GM23338 (cell line): ENCODE measurements at regions not wholly inside any gene's neighbourhood (a gene's known extent, or its start where the extent isn't known, plus 50 kb on each side); places are given as distances from the start of the nearest gene placed in this dataset.

Experiments
- ATAC-seq: fragments of 200-7000 bp; cut with Tn5 transposase; 3 replicates; pipeline ENCODE4 v1.9.1; 2020
- DNase-seq: peaks from one replicate; pipeline ENCODE4 v3.0.0-alpha.2; 2015; ENCODE audit warnings: low spot score
- H2AFZ ChIP-seq: fragments of 200-600 bp; sonication (generic); 2 replicates; pipeline ENCODE4 v1.8.0; 2016; ENCODE audit warnings: antibody characterized with exemption, mild to moderate bottlenecking, moderate library complexity
- H3F3A ChIP-seq: fragments of 200-600 bp; sonication (generic); replicated peaks from 2 replicates; pipeline ENCODE4 v1.8.0; 2017; ENCODE audit warnings: antibody characterized with exemption, mixed run types, low read depth
- H3K27ac ChIP-seq: fragments of 200-600 bp; sonication (generic); 2 replicates; pipeline ENCODE4 v1.6.1; 2016; ENCODE audit warnings: low read depth
- H3K27me3 ChIP-seq: fragments of 200-600 bp; sonication (generic); 2 replicates; pipeline ENCODE4 v1.8.0; 2016; ENCODE audit warnings: mild to moderate bottlenecking, mixed run types, moderate library complexity; ENCODE audit not compliant: insufficient read depth
- H3K36me3 ChIP-seq: fragments of 200-600 bp; sonication (generic); 2 replicates; pipeline ENCODE4 v1.8.0; 2016; ENCODE audit warnings: mild to moderate bottlenecking; ENCODE audit not compliant: insufficient read depth
- H3K4me1 ChIP-seq: fragments of 200-600 bp; sonication (generic); 2 replicates; pipeline ENCODE4 v1.8.0; 2016; ENCODE audit warnings: mild to moderate bottlenecking, moderate library complexity; ENCODE audit not compliant: insufficient read depth
- H3K4me2 ChIP-seq: fragments of 200-600 bp; sonication (generic); 2 replicates; pipeline ENCODE4 v1.7.1; 2017; ENCODE audit warnings: mixed run types
- H3K4me3 ChIP-seq: fragments of 200-600 bp; sonication (generic); 2 replicates; pipeline ENCODE4 v1.6.1; 2016; ENCODE audit warnings: mixed run types
- H3K79me2 ChIP-seq: fragments of 200-600 bp; sonication (generic); replicated peaks from 2 replicates; pipeline ENCODE4 v1.8.0; 2017; ENCODE audit warnings: mild to moderate bottlenecking; ENCODE audit not compliant: insufficient read depth
- H3K9me2 ChIP-seq: fragments of 200-600 bp; sonication (generic); 2 replicates; pipeline ENCODE4 v1.8.0; 2017; ENCODE audit not compliant: insufficient read depth
- H4K20me1 ChIP-seq: fragments of 200-600 bp; sonication (generic); replicated peaks from 2 replicates; pipeline ENCODE4 v1.8.0; 2017; ENCODE audit warnings: mild to moderate bottlenecking; ENCODE audit not compliant: insufficient read depth
- H3K27ac Mint-ChIP-seq: 2 replicates; pipeline ENCODE4 v1.8.0; 2020; ENCODE audit warnings: inconsistent platforms, mild to moderate bottlenecking, moderate library complexity, mixed read lengths
- H3K27me3 Mint-ChIP-seq: 3 replicates; pipeline ENCODE4 v1.8.0; 2022; ENCODE audit warnings: low read depth, mild to moderate bottlenecking, moderate library complexity, mixed read lengths, inconsistent platforms; ENCODE audit not compliant: insufficient read depth, poor library complexity
- H3K36me3 Mint-ChIP-seq: 3 replicates; pipeline ENCODE4 v1.8.0; 2021; ENCODE audit warnings: low read depth, mild to moderate bottlenecking, inconsistent platforms, moderate library complexity, mixed read lengths
- H3K4me1 Mint-ChIP-seq: 3 replicates; pipeline ENCODE4 v1.8.0; 2020; ENCODE audit warnings: mild to moderate bottlenecking, inconsistent platforms, mixed read lengths
- H3K4me3 Mint-ChIP-seq: 3 replicates; pipeline ENCODE4 v1.8.0; 2021; ENCODE audit warnings: moderate library complexity, mild to moderate bottlenecking, inconsistent platforms, mixed read lengths
- H3K9me3 Mint-ChIP-seq: 3 replicates; pipeline ENCODE4 v1.8.0; 2020; ENCODE audit warnings: moderate library complexity, mild to moderate bottlenecking, inconsistent platforms, mixed read lengths
- CREB1 ChIP-seq: fragments of 250-450 bp; sonication (Bioruptor Pico); IDR thresholded peaks from 2 replicates; pipeline ENCODE4 v1.5.0; 2020; ENCODE audit warnings: low read depth, mild to moderate bottlenecking, moderate library complexity
- EZH2 ChIP-seq: fragments of 200-600 bp; sonication (generic); IDR thresholded peaks from one replicate; pipeline ENCODE4 v1.8.0; 2017; ENCODE audit warnings: antibody characterized with exemption, mild to moderate bottlenecking, low read depth; ENCODE audit not compliant: unreplicated experiment
- EZH2phosphoT487 ChIP-seq: fragments of 200-600 bp; sonication (generic); IDR thresholded peaks from one replicate; pipeline ENCODE4 v1.8.1; 2018; ENCODE audit warnings: antibody characterized with exemption; ENCODE audit not compliant: unreplicated experiment
- NANOG ChIP-seq: IDR thresholded peaks from 2 replicates; pipeline ENCODE4 v1.6.1; 2016; ENCODE audit warnings: antibody characterized with exemption, borderline replicate concordance
- POLR2AphosphoS5 ChIP-seq: IDR thresholded peaks from 2 replicates; pipeline ENCODE4 v1.6.1; 2016; ENCODE audit warnings: antibody characterized with exemption, low read depth
- ZNF114 ChIP-seq: fragments of 250-450 bp; sonication (Bioruptor Pico); IDR thresholded peaks from 2 replicates; pipeline ENCODE4 v1.5.0; 2020; ENCODE audit warnings: mild to moderate bottlenecking, moderate library complexity
- ZNF331 ChIP-seq: fragments of 250-450 bp; sonication (Bioruptor Pico); IDR thresholded peaks from 2 replicates; pipeline ENCODE4 v1.5.0; 2020; ENCODE audit warnings: low read depth, mild to moderate bottlenecking, moderate library complexity
- TF ChIP-seq, protein P1 (sequence below), 2 experiments: fragments of 200-600 bp in 1 of 2; sonication (generic) in 1 of 2; conservative IDR thresholded peaks; 2 replicates each; pipeline versions ENCODE4 v1.5.1 to v1.6.1; 2016 to 2017; ENCODE audit warnings: antibody characterized with exemption in 2 of 2, low read depth in 2 of 2, mild to moderate bottlenecking in 2 of 2, moderate library complexity in 1 of 2
- TF ChIP-seq, protein P2 (sequence below): IDR thresholded peaks from 2 replicates; pipeline ENCODE4 v1.6.1; 2016; ENCODE audit warnings: antibody characterized with exemption
- TF ChIP-seq, protein P3 (sequence below): fragments of 250-450 bp; sonication (Bioruptor Pico); IDR thresholded peaks from 2 replicates; pipeline ENCODE4 v1.5.0; 2020; ENCODE audit warnings: mild to moderate bottlenecking, moderate library complexity

DNA sequence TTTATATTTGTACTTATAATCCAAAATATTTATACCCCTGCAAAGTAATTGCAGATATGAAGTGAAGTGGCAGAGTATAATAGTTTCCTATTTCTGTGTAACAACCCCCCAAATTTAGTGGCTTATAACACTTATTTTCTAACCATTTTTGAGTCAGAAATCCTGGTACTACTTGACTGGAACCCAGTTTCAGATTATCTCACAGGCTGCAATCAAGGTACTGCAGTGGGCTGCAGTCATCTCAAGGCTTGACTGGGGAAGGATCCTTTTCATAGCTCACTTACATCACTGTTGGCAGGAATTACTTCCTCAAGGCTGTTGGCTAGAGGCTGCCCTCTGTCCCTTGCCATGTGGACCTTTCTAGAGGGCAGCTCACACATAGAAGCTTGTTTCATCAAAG, 558.2 kb upstream of the PKDCC start:
- no peaks in the 10 kb centered on the region for H3K4me1 ChIP-seq
- H3K27ac Mint-ChIP-seq, result no peak overlapping the region

GRCh38 chr2:41495050-41495449, 552.8 kb upstream of the PKDCC start:
- no peak overlapping the region for H2AFZ ChIP-seq
- peaks cover 23% of the 10 kb centered on the region for H3K36me3 ChIP-seq
- Mint-ChIP-seq H3K36me3 (peaks cover 57% of the 10 kb centered on the region), H3K27ac (no peak overlapping the region), H3K27me3 (peaks cover 4% of the 10 kb centered on the region), H3K4me3 (no peak overlapping the region), H3K4me1 (no peaks in the 10 kb centered on the region), H3K9me3 (peaks cover 77% of the 10 kb centered on the region)
- no peaks in the 10 kb centered on the region for H3F3A ChIP-seq
- H4K20me1 ChIP-seq, result no peaks in the 10 kb centered on the region
- no peak overlapping the region for H3K4me2 ChIP-seq
- ATAC-seq, result no peak
- H3K4me1 ChIP-seq, result no peaks in the 10 kb centered on the region
- no peak overlapping the region for H3K4me3 ChIP-seq
- no peaks in the 10 kb centered on the region for H3K9me2 ChIP-seq
- DNase-seq, result peak; percentile 13
- H3K27ac ChIP-seq, result no peak overlapping the region
- no peaks in the 10 kb centered on the region for H3K79me2 ChIP-seq
- H3K27me3 ChIP-seq, result no peaks in the 10 kb centered on the region
- TF ChIP-seq POLR2AphosphoS5 (no peak), ZNF331 (CRISPR knock-in tag) (no peak), NANOG (no peak), ZNF114 (CRISPR knock-in tag) (no peak), CREB1 (CRISPR knock-in tag) (no peak), EZH2phosphoT487 (no peak), EZH2 (no peak)
- TF ChIP-seq, protein P1, sequence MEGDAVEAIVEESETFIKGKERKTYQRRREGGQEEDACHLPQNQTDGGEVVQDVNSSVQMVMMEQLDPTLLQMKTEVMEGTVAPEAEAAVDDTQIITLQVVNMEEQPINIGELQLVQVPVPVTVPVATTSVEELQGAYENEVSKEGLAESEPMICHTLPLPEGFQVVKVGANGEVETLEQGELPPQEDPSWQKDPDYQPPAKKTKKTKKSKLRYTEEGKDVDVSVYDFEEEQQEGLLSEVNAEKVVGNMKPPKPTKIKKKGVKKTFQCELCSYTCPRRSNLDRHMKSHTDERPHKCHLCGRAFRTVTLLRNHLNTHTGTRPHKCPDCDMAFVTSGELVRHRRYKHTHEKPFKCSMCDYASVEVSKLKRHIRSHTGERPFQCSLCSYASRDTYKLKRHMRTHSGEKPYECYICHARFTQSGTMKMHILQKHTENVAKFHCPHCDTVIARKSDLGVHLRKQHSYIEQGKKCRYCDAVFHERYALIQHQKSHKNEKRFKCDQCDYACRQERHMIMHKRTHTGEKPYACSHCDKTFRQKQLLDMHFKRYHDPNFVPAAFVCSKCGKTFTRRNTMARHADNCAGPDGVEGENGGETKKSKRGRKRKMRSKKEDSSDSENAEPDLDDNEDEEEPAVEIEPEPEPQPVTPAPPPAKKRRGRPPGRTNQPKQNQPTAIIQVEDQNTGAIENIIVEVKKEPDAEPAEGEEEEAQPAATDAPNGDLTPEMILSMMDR (conservative IDR thresholded peaks at IDR 0.05; ENCODE audit: low read depth in 2 of 2), result no peak
- TF ChIP-seq, protein P2, sequence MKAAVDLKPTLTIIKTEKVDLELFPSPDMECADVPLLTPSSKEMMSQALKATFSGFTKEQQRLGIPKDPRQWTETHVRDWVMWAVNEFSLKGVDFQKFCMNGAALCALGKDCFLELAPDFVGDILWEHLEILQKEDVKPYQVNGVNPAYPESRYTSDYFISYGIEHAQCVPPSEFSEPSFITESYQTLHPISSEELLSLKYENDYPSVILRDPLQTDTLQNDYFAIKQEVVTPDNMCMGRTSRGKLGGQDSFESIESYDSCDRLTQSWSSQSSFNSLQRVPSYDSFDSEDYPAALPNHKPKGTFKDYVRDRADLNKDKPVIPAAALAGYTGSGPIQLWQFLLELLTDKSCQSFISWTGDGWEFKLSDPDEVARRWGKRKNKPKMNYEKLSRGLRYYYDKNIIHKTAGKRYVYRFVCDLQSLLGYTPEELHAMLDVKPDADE, result no peak
- TF ChIP-seq, protein P3, sequence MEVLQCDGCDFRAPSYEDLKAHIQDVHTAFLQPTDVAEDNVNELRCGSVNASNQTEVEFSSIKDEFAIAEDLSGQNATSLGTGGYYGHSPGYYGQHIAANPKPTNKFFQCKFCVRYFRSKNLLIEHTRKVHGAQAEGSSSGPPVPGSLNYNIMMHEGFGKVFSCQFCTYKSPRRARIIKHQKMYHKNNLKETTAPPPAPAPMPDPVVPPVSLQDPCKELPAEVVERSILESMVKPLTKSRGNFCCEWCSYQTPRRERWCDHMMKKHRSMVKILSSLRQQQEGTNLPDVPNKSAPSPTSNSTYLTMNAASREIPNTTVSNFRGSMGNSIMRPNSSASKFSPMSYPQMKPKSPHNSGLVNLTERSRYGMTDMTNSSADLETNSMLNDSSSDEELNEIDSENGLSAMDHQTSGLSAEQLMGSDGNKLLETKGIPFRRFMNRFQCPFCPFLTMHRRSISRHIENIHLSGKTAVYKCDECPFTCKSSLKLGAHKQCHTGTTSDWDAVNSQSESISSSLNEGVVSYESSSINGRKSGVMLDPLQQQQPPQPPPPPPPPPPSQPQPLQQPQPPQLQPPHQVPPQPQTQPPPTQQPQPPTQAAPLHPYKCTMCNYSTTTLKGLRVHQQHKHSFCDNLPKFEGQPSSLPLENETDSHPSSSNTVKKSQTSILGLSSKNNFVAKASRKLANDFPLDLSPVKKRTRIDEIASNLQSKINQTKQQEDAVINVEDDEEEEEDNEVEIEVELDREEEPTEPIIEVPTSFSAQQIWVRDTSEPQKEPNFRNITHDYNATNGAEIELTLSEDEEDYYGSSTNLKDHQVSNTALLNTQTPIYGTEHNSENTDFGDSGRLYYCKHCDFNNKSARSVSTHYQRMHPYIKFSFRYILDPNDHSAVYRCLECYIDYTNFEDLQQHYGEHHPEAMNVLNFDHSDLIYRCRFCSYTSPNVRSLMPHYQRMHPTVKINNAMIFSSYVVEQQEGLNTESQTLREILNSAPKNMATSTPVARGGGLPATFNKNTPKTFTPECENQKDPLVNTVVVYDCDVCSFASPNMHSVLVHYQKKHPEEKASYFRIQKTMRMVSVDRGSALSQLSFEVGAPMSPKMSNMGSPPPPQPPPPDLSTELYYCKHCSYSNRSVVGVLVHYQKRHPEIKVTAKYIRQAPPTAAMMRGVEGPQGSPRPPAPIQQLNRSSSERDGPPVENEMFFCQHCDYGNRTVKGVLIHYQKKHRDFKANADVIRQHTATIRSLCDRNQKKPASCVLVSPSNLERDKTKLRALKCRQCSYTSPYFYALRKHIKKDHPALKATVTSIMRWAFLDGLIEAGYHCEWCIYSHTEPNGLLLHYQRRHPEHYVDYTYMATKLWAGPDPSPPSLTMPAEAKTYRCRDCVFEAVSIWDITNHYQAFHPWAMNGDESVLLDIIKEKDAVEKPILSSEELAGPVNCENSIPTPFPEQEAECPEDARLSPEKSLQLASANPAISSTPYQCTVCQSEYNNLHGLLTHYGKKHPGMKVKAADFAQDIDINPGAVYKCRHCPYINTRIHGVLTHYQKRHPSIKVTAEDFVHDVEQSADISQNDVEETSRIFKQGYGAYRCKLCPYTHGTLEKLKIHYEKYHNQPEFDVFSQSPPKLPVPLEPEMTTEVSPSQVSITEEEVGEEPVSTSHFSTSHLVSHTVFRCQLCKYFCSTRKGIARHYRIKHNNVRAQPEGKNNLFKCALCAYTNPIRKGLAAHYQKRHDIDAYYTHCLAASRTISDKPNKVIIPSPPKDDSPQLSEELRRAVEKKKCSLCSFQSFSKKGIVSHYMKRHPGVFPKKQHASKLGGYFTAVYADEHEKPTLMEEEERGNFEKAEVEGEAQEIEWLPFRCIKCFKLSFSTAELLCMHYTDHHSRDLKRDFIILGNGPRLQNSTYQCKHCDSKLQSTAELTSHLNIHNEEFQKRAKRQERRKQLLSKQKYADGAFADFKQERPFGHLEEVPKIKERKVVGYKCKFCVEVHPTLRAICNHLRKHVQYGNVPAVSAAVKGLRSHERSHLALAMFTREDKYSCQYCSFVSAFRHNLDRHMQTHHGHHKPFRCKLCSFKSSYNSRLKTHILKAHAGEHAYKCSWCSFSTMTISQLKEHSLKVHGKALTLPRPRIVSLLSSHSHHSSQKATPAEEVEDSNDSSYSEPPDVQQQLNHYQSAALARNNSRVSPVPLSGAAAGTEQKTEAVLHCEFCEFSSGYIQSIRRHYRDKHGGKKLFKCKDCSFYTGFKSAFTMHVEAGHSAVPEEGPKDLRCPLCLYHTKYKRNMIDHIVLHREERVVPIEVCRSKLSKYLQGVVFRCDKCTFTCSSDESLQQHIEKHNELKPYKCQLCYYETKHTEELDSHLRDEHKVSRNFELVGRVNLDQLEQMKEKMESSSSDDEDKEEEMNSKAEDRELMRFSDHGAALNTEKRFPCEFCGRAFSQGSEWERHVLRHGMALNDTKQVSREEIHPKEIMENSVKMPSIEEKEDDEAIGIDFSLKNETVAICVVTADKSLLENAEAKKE (CRISPR knock-in tag), result no peak

More for the DNA sequence above, 558.2 kb upstream of the PKDCC start:
- no peak overlapping the region for H3K27ac ChIP-seq
- H3K4me2 ChIP-seq, result no peak overlapping the region
- Mint-ChIP-seq H3K9me3 (peaks cover 27% of the 10 kb centered on the region), H3K4me1 (no peaks in the 10 kb centered on the region), H3K36me3 (peaks cover 12% of the 10 kb centered on the region), H3K4me3 (no peak overlapping the region), H3K27me3 (peaks cover 2% of the 10 kb centered on the region)
- no peaks in the 10 kb centered on the region for H3K79me2 ChIP-seq
- H3K36me3 ChIP-seq, result 0 out of 2 replicates have a peak, but pooled peaks cover 10% of the 10 kb centered on the region
- H3K27me3 ChIP-seq, result no peaks in the 10 kb centered on the region
- no peak for DNase-seq
- ATAC-seq, result no peak
- H4K20me1 ChIP-seq, result no peaks in the 10 kb centered on the region
- peaks cover 8% of the 10 kb centered on the region; the same call in 1 of the 2 replicates for H3K9me2 ChIP-seq
- no peak for TF ChIP-seq NANOG
- no peak overlapping the region for H2AFZ ChIP-seq
- H3K4me3 ChIP-seq, result no peak overlapping the region
- no peaks in the 10 kb centered on the region for H3F3A ChIP-seq
